BJ (cell line): ENCODE measurements at regions not wholly inside any gene's neighbourhood (a gene's known extent, or its start where the extent isn't known, plus 50 kb on each side); places are given as distances from the start of the nearest gene placed in this dataset.

Source experiments
- CTCF ChIA-PET: fragments of 350-600 bp; formaldehyde crosslinking; extraction: SDS; loops from one replicate; lab custom pipeline; 2021; ENCODE audit warnings: antibody characterized with exemption, inconsistent platforms; lab: Yijun Ruan, JAX
- POLR2A ChIA-PET: fragments of 300-600 bp; sonication (Branson Sonifier 250); formaldehyde crosslinking; extraction: SDS; loops from one replicate; lab custom pipeline; 2021; ENCODE audit warnings: antibody characterized with exemption; lab: Charles Lee
- DNase-seq: peaks from one replicate; pipeline ENCODE4 v3.0.0-alpha.2; 2011; ENCODE audit warnings: low read depth
- H3K27me3 ChIP-seq: 2 replicates; pipeline ENCODE4 v1.6.0; 2011; ENCODE audit warnings: low read length; ENCODE audit not compliant: control insufficient read depth, insufficient read depth
- H3K36me3 ChIP-seq: 2 replicates; pipeline ENCODE4 v1.5.1; 2011; ENCODE audit warnings: low read length; ENCODE audit not compliant: control insufficient read depth, insufficient read depth
- H3K4me3 ChIP-seq: 2 replicates; pipeline ENCODE4 v1.5.1; 2011; ENCODE audit warnings: low read depth, mild to moderate bottlenecking, control low read depth, low read length
- TF ChIP-seq, protein P1 (sequence below): IDR thresholded peaks from 2 replicates; pipeline ENCODE4 v1.5.1; 2011; ENCODE audit warnings: low read depth, mild to moderate bottlenecking, control low read depth, inconsistent platforms, low read length, moderate library complexity; ENCODE audit not compliant: insufficient read depth

- Histone ChIP-seq H3K27me3 (peaks cover 2% of the 10 kb centered on the region), H3K4me3 (no peak overlapping the region), H3K36me3 (no peaks in the 10 kb centered on the region)
- TF ChIP-seq, protein P1, sequence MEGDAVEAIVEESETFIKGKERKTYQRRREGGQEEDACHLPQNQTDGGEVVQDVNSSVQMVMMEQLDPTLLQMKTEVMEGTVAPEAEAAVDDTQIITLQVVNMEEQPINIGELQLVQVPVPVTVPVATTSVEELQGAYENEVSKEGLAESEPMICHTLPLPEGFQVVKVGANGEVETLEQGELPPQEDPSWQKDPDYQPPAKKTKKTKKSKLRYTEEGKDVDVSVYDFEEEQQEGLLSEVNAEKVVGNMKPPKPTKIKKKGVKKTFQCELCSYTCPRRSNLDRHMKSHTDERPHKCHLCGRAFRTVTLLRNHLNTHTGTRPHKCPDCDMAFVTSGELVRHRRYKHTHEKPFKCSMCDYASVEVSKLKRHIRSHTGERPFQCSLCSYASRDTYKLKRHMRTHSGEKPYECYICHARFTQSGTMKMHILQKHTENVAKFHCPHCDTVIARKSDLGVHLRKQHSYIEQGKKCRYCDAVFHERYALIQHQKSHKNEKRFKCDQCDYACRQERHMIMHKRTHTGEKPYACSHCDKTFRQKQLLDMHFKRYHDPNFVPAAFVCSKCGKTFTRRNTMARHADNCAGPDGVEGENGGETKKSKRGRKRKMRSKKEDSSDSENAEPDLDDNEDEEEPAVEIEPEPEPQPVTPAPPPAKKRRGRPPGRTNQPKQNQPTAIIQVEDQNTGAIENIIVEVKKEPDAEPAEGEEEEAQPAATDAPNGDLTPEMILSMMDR, result no peak
- POLR2A ChIA-PET, result no interaction called here
- DNase-seq, result no peak
- CTCF ChIA-PET, result interaction anchor here (0.8 to 2.7 kb wide), 6 partner anchors 10 to 199 kb away, joined by 3 to 8 read pairs (median 6); no protein-coding TSS in a partner anchor
These were observed 158.9 kb downstream of the MRPL14 start for GRCh38 chr6:43968110-43968965.

DNA sequence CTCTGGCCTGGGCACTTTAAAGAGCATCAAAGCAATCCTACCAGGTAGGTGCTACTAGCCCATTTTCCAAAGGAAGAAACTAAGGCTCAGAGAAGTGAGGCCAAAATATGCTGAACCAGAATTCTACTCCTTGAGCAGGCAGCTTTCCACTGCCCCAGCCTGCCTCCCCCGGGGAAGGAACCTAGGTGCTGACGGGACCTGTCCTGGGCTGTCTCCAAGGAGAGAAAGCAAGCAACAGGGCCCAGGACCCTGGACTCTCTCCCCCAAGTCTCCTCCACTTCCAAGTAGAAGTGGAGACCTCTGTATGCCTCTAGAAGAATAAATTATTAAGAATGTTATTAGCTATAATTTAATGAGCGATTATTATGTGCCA lies 159.5 kb downstream of the MRPL14 start:
- CTCF ChIA-PET, result interaction anchor here (1.4 to 2.7 kb wide), 5 partner anchors 10 to 199 kb away, joined by 3 to 8 read pairs (median 7); no protein-coding TSS in a partner anchor
- H3K27me3 ChIP-seq, result peaks cover 2% of the 10 kb centered on the region

GRCh38 chr6:43966853-43967718 lies 160.2 kb downstream of the MRPL14 start:
- DNase-seq, result no peak
- TF ChIP-seq, protein P1, result no peak
- CTCF ChIA-PET, result interaction anchor here (0.7 to 2.7 kb wide), 6 partner anchors 9 to 358 kb away, joined by 3 to 8 read pairs (median 6); no protein-coding TSS in a partner anchor
- peaks cover 2% of the 10 kb centered on the region for H3K27me3 ChIP-seq
- no peak overlapping the region for H3K4me3 ChIP-seq
- H3K36me3 ChIP-seq, result no peaks in the 10 kb centered on the region
- POLR2A ChIA-PET, result no interaction called here

More for the DNA sequence above, 159.5 kb downstream of the MRPL14 start:
- POLR2A ChIA-PET, result no interaction called here
- TF ChIP-seq, protein P1, result no peak
- no peak for DNase-seq
- Histone ChIP-seq H3K36me3 (no peaks in the 10 kb centered on the region), H3K4me3 (no peak overlapping the region)

- TF ChIP-seq, protein P1, result no peak
- H3K36me3 ChIP-seq, result no peaks in the 10 kb centered on the region
- peaks cover 2% of the 10 kb centered on the region for H3K27me3 ChIP-seq
- ChIA-PET POLR2A (no interaction called here), CTCF (interaction anchor here (0.7 to 2.7 kb wide), 3 partner anchors 113 to 358 kb away, joined by 3 to 7 read pairs (median 3); no protein-coding TSS in a partner anchor)
- DNase-seq, result no peak
- no peak overlapping the region for H3K4me3 ChIP-seq
These were observed 160.9 kb downstream of the MRPL14 start for GRCh38 chr6:43966374-43966658.
